NCI-H2171 (cell line): ENCODE measurements at regions not wholly inside any gene's neighbourhood (a gene's known extent, or its start where the extent isn't known, plus 50 kb on each side); places are given as distances from the start of the nearest gene placed in this dataset.

Experiments used
- DNase-seq: peaks from one replicate; lab custom pipeline; 2025; lab: John Stamatoyannopoulos, UW

DNA sequence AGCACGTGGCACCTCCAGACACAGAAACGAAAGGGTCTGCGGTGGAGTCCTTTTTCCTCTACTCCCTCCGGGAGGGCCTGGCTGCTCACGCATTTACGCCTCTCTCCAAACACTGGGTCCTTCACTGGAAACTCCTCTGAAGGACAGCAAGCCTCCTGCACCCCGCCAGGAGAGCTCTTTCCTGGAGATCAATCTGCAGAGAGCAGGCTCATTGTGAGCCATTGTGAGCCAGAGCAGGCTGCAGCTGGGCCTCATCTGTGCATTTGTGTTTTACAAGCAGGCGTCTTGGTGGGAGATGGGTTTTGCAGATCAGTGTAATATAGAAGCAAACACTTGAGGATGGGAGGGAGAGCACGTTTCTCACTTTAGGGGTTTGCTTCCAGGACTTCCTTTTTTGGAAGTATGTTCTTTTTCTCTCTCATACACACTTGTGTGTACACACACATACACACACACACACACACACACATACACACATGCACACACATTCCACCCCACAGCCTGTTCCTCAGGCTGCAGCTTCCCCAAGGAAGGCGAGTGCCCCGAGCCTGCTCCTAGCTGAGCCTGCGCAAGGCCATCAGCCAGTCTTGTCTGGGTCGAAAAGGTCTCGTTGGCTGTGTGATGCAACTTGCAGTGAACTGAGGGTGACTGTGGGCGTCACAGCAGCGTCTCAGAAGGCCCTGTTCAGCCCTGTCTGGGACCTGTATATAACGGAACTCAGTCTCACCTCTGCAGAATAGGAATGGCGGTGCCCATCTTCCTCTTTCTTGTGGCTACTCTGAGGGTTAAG lies 163.5 kb downstream of the GLI2 start:
- DNase-seq, result no peak

DNA sequence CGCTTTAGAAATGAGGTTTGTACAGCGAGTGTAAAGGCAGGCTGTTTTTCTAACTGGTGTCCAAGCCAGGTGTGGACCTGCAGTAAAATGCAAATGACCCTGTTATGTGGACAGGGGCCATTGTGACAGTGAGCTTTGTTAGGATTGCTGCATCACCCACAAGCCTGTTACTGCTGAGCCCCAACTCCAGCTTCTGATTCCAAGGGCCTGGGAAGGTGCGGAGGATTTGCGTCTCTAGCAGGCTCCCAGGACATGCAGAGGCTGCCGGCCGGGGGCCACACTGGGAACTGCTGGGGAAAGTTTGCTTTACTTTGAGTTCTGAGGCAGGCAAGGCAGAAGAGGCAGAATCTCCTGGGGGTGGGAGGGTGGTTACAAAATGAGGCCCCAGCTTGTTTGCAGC lies 164.1 kb downstream of the GLI2 start:
- no peak for DNase-seq

DNA sequence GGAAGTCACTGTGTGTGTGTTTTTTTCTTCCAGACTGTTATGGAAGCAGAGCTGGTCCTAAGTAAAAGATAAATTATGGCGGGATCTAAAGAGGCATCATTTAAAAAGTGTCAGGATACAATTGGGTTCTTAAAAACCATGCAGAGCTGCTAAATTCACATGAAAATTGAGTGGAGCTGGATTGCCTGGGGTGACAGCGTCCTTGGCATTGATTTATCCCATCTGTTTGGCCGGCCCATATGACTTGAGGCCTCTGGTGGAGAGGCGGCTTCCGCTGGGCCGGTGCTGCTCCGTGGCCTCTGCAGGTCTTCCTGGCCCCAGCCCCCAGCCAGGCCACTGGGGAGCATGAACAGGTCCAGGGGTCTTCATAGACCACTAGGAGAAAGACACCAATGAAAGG lies 165.5 kb downstream of the GLI2 start:
- DNase-seq, result no peak

DNA sequence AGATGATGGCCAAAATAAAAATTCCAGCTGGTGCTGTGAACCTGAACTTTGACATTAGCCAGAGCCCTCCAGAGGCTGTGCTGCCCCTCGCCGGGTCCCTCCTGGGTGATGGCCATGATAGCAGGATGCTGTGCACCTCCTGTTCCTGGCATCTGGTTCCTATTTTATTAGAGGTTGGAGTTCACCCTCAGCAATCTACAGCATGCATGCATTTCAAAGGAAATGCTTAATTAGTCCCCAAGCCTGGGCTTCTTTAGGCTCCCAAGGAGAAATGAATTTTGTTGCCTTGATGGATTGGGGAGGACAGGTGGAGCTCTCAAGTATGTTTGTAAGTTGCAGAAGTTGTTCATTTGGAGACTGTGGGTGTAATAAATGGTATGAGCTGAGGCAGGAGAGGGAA lies 166.9 kb downstream of the GLI2 start:
- DNase-seq, result no peak

DNA sequence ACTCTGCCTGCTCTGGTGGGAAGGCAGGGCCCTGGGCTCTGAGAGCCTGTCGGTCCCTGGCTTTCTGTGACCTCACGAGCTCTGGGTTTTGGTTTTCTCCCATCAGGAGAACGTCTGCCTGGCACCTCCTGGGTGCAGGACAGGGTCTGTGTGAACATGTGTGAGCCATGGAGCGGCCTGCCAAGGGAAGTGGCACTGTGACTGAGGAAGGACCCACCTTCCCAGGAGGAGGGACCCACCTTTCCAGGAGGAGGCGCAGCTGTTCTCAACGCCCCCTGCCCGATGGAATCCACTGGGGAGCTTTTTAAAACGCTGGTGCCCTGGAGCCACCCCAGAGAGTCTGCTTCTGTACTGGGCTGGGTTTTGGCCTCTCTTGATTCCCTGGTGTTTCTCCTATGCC lies 168.7 kb downstream of the GLI2 start:
- DNase-seq, result no peak

DNA sequence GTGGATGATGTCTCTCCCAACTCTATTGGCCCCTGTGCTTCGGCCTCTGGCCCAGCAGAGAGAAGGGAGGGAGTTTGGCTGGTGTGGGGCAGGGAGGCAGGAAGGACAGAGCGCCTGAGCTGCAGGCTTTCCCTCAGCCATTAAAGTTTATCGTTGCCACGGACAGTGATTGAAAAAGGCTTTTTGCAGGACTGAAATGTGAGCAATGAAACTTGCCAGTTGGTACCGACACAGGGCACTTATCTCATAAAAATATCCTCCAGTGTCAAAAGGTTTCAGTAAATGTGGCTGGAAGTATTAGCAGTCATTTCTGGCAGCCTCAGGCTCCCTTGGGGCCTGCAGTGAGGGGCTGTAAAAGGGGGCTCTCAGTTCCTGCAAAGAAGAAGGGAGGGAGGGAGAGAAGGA lies 169.2 kb downstream of the GLI2 start:
- no peak for DNase-seq

DNA sequence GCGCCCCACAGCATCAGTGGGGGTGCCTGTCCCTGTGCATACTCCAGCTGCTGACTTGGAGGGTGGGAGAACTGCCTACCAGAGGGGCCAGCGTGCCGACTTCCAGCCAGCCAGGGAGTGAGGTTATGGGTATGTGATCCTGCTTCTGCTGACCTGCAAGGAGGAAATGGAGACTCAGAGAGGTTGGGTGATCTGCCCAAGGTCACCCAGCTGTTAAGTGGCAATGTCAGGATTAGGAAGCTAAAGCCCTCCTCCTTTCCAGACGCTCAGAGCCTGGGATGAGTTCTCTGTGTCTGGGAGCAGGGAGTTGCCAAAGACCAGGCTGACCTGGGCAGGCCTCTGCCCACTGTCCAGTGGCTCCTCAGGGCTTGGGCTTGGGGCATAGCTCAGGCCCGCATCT lies 169.6 kb downstream of the GLI2 start:
- DNase-seq, result no peak

DNA sequence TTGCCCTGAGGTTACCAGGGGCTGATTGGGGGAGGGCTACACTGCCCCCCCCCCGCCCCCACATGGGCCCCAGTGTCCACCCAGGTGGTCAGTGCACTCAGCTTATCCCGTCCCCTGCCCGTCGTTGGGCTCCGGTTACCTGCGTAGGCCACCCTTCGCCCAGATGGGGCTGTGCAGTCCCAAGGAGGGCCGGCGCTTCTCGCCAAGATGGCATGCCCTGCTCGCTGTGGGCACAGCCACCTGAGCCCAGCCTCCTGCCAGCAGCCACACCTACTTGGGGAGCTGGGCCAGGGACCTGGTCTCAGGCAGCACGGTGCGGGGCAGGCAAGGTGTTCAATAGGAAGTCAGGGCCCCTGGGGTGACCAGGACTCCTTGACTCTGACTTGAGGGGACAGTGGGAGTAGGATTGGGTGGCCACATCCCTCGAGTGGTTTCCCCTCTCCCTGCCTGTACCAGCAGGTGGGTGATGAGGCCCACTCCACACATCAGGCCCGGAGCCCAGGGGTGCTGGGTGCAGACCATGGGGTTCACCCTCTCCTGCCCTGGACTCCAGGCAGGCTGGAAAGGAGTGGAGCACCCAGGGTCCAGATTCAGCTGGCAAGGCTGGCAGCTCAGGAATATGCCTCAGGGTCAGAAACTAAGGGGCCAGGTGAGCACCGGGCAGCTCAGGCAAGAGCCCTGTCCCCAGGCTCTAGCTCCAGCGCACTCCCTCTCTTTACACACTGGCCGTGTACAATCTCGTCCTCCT lies 170.3 kb downstream of the GLI2 start:
- DNase-seq, result no peak

DNA sequence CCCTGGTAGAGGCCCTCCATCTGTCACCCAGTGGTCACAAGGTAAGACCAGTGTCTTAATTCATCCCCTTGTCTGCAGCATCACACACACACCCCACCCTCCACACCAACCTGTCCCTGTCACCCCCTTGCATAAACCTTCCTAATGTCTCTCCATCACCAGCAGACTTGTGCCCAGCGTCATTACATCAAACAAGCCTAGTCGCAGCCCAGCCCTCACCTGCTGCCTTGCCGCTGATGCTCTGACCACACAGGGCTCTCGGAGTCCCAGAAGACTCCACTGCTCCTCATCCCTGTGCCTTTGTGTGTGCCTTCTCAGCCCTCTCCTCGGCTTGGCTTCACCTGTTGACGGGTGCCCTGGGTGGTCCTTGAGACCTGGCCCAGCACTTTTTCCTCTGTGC lies 171.2 kb downstream of the GLI2 start:
- no peak for DNase-seq

DNA sequence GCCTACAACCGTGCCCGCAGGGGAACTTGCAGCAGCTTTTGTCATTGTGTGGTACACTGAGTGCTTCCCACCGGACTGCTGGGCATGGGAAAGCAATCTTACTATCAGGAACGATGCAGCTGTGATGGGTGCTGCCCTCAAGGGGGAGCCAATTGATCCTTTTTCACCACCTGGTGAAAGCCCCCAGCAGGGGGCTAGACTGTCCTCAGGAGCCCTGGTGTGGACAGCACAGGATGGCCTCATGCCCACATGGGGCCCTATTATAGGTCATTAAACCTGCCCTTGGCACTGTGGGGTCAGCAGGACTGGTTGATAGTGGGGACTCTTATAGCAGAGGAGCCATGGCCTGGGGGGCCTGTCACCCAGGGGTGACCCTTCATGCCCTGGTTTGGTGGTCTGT lies 172.2 kb downstream of the GLI2 start:
- DNase-seq, result no peak

DNA sequence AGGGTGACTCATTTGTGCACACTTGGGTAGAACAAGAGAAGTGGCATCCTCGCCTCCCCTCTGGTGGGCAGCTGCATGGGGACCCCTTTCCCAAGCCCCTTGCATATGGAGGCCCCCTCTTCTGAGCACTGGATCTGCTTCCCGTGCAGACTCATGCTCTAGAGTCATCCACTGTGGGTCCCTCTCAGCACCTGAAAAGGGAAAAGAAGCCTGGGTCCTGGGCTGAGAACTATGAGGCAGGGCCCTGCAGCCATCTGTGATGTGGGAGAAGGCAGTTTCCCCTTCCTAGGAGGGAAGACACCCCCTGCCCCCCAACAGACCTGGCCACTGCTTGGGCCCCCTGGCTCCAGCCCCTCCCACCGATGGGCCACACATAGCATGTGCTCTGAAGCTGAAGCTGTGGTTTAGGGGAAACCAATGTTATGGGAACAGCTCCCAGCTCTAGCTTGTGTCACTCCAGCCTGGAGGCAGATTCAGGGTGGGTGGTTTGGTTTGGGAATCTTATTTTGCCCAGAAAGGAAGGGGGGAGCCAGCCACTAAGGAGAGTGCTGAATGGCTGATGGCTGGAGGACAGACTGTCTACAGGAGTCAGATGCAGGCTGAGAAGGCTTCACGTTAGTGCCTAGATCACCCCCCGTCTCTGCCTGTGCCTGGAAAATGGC lies 172.8 kb downstream of the GLI2 start:
- DNase-seq, result no peak

DNA sequence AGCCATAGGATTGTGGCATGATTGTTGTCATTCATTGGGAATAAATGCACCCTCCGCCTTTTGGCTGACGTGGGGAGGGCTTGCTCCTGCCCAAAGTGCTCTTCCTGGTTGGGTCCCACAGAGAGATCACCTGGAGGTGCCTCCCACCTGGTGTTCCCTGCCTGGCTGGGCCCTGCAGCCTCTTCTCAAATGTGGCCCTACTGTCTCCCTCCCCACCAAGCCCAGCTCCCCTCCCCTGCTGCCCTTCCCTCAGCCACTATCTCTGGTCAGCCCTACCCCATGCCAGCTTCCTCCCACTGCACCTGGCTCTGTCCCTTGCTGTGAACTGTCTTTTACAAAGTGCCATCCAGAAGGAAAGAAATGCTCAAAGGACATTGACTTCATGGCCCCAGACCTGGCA lies 173.4 kb downstream of the GLI2 start:
- DNase-seq, result no peak

DNA sequence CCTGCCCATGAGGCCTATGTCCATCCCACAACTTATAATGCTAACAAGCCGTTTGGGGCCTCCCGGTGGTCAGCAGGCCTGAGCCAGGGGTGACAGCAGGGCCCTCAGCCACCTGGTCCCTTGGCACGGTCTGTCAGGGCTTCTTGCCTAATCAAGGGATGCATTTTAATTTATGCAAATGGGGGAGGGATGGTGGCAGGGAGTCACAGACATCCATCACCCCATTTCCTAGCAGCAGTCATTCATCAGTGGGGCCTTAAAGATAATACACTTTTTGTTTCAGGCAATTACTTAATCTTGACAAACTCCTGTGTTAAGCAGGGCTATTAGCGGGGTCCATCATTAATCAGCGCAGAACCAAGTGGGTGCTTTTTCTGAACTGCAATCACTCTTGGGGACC lies 174.5 kb downstream of the GLI2 start:
- no peak for DNase-seq

DNA sequence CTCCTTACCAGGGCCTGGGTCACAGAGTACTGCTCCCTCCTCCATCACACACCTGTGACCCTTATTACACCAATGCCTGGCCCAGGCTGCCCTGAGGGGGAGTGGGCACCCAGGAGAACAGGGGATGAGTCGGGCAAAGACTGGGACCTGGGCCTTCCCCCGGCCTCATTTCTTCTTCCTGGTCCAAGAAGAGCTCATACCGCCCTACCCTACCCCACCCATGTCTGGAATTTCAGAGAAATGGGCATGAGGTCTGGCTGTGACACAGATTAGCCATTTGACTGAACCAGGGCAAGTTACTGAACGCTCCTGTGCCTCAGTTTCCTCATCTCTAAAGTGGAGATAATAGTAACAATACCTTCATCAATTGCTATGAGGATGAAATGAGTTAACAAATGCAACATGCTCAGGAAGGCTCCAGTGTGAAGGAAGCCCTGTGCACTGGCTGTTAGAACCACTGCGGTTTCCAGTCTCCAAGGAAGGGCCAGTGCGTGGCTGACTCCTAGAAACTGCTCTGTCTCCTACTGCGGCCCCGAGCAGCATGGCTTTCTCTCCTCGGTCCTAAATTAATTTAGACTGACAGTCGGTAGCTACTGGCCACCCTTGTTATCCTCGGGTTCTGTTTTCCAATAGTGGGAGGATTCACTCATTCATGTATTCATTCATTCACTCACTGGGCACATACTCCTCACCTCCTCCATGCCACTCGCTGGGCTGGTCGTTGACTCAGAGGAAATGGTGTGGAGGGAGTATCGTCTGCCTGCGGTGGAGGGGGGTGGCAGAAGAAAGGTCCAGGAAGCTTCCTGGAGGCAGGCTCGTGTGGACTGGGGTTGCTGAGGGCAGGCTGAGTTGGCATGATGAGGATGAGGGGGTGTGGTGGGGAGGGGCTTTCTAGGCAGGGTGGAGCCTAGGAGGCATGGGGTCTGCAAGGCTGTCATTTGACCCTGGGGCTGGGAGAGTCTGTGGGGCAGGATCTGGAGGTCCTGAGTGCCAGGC lies 175.6 kb downstream of the GLI2 start:
- no peak for DNase-seq

DNA sequence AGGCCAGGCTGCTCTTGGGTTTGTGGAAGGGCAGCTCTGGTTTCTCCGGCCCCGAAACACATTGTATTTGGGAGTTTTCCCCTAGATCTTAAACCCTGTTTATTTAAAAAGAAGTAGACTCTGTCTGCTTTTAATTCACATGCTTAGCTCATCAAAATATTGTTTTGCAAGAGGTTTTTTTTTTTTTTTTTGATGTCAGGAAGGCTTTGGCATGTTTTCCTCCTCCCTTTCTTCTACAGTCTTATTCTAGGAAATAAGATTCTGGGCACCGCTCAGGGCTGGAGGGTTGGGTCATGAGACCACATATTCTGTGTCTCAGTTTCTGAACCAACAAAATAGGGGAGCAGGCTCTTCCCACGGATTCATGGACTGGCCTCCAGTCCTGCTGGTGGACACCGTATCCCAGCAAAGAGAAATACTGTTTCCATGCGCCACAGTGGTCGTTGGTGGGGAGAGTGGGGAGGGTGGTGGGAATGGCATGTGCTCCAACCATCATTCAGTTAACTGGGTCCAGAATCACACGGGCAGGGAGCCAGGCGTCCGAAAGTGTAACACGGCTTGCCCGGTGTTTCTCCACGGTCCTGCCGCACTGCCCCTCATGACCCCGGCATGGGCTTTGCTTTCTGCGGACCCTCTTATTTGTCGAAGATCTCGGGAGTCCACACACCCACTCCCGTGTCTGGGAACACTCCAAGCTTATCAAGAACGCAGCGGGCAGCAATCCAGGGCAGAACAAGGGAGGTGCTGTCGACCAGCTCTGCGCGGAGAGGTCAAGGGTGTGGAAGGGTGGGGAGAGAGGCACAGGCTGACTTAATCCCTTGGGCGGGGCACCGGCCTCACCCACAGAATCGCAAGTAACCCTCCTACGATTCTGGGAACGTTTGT lies 176.7 kb downstream of the GLI2 start:
- DNase-seq, result no peak

DNA sequence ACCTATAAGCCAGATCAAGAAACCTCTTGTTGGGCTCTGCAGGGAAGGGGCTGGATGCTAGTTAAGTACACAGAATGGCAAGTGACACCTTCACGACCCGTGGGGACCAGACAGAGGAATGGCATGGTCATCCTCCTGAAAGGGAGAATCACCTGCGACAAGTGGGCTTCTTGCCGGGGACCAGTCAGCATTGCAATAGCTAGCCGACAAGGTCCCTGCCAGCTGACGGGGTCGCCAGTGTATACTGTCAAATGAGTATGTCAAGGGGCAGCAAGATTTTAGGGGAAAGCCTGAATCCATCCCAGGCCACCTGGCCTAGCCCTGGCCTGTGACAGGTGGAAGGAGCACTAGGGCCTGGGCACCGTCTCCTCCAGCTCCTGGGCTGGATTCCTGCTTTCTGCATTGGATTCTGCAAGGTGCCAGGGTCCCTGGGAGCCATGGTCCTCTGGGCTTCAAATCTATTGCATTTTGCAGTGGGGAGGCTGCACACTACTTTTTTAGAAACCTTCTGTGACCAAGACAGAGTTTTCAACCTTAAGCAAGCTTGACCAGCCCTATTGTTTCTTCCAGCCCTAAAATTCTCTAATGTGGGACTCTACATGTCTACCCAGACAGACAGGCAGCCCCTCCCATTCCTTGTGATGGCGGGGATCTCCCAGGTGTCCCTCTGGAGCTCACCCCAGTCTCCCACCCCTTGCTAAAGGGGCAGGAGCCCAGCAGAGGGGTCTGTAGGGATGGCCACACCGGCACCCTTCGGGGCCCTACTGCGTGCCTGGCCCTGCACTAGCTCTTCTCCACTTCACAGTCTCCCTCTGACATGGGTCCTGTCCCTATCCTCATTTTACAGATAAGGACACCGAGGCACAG lies 178.5 kb downstream of the GLI2 start:
- no peak for DNase-seq

DNA sequence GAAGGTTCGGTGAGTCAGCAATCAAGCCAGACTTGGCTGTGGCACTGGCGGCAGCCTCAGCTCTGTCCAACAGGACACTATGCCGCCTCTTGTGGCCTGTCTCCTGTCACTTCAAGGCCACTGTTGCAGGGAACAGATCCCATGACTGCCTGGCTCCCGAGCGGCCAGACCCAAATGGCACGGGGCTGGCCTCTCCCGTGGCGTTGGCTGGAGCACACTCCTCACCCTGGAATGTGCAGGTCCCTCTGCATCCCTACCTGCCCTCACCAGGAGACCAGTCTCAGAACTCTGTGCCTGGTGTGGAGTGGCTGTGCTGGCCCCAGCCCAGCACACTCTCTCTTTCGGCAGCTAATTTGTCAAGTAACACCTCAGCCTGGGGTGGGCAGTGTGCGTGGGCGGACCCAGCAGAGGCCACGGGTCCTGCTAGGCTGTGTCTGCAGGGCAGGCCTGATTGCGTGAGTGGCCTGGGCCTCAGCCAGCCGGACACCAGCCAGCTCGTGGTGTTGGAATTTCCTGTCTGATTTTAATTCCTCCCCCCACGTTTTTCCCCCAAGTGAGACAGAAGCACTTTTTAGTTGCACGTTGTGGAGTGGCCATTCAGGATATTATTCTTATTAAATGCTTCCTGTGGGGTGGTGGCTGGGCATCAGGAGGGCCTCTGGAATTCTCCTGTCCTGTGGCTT lies 179.3 kb downstream of the GLI2 start:
- DNase-seq, result no peak

DNA sequence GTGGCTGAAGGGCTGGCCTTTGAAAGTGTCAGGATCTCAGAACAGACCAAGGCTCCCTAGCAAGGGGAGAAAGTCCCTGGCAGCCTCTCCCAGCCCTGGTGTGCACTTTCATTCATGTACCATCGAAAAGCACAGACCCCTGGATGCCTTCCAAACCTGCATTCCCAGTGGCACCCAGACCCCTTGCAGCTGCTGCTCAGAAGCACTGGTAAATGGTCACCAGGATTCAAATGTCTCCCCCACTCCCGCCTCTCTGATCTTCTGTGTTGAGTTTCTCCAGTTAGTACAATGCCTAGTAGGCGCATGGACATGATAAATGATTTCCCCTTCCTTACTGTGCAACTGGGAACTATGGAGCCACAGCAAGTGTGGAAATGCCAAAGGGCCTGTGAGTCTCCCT lies 180.0 kb downstream of the GLI2 start:
- DNase-seq, result no peak

DNA sequence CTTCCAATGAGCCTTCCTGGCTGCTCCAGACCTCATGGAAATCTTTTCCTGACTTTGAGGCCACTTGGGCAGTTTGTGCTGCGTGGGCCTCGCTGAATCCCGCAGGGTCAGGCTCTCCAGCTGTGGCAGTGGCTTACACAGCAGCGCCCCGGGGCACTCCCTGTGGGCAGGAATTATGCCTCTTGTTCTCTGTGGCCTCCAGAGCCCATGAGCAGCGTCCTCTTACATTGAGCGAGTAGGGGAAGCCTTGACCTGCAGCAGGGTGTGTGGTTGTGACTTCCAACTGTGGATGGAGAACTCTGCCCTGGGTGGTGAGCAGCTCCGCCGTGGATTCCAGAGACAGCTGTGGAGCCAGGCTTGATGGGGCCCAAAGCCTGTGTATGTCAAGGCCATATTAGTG lies 180.8 kb downstream of the GLI2 start:
- DNase-seq, result no peak
